ENCODE measurements at regions not wholly inside any gene's neighbourhood (a gene's known extent, or its start where the extent isn't known, plus 50 kb on each side); places are given as distances from the start of the nearest gene placed in this dataset.

DNA sequence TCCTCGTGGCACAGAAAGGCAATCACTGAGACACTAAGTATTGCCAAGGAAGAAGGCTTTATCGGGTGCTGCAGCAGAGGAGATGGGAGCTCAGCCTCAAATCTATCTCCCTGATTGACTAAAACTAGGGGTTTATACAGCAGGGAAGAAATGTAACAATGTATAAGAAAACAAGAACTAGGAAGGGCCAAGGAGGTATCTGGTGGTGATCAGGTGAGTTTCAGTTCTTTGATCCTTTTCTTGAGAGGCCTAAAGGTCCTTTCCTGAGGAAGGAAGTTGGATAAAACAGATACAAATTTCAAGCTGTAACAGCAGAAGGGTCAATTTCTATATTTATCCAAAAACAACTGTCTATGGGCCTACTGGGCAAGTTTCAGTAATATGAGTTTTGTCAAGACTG is 212.4 kb downstream of the COPRS start:
- no peak for TF ChIP-seq EZH2 (IDR thresholded peaks at IDR 0.05; ENCODE audit: borderline replicate concordance, insufficient read depth, low read depth, low read length, poor library complexity, severe bottlenecking)
- H3K9ac ChIP-seq (ENCODE audit: low read length): no peak overlapping the region
- POLR2A ChIA-PET: no interaction called here
- H3K4me2 ChIP-seq (replicated peaks; ENCODE audit: low read depth, low read length, poor library complexity, severe bottlenecking): no peak overlapping the region
- no peak overlapping the region for H3K4me3 ChIP-seq (ENCODE audit: control extremely low read depth in 1 of 5, extremely low read depth in 1 of 5, insufficient read depth in 1 of 5, low read depth in 2 of 5, low read length in 4 of 5)
- H3K27me3 ChIP-seq (replicated peaks in 1 of 4; ENCODE audit: control extremely low read depth in 1 of 4, control insufficient read depth in 3 of 4, insufficient read depth in 4 of 4, low read length in 3 of 4): no peaks in the 10 kb centered on the region
- Mint-ChIP-seq H3K27me3 (peaks cover 18% of the 10 kb centered on the region), H3K27ac (no peak overlapping the region), H3K4me3 (no peak overlapping the region), H3K9me3 (ENCODE audit: insufficient read depth) (peaks cover 14% of the 10 kb centered on the region), H3K4me1 (no peaks in the 10 kb centered on the region)
- H3K9me3 ChIP-seq (ENCODE audit: control extremely low read depth in 1 of 3, control insufficient read depth in 2 of 3, insufficient read depth in 1 of 3, low read length in 2 of 3): peaks cover 1 to 12% (median 8%) of the 10 kb centered on the region in 3 donors
- ATAC-seq (ENCODE audit: low read depth): no peak
- H3K79me2 ChIP-seq (ENCODE audit: control insufficient read depth, insufficient read depth, low read length): no peaks in the 10 kb centered on the region
- DNase-seq: no peak
- CTCF ChIA-PET: no interaction called here
- 80% methylated on average over 1 of the region's 2 CpGs for whole genome bisulfite sequencing (ENCODE audit: insufficient coverage)
- intact Hi-C loops (cut with micrococcal nuclease): no loop called here
- no peaks in the 10 kb centered on the region for H3K4me1 ChIP-seq (ENCODE audit: control insufficient read depth in 2 of 2, insufficient read depth in 2 of 2, low read length in 2 of 2)
- no peak overlapping the region for H2AFZ ChIP-seq (ENCODE audit: insufficient read depth, low read depth, low read length, poor library complexity, severe bottlenecking)
- H3K36me3 ChIP-seq (replicated peaks in 1 of 2; ENCODE audit: control extremely low read depth in 1 of 2, control insufficient read depth in 1 of 2, extremely low read depth in 1 of 2, insufficient read depth in 2 of 2, low read length in 1 of 2): no peaks in the 10 kb centered on the region
- H3K27ac ChIP-seq (ENCODE audit: low read length in 2 of 2): no peak overlapping the region
- H4K20me1 ChIP-seq (ENCODE audit: control insufficient read depth, insufficient read depth, low read length, poor library complexity, severe bottlenecking): no peaks in the 10 kb centered on the region

GRCh38 chr17:31645351-31645750 is 213.7 kb downstream of the COPRS start:
- Histone ChIP-seq H2AFZ (ENCODE audit: insufficient read depth, low read depth, low read length, poor library complexity, severe bottlenecking) (no peak overlapping the region), H3K79me2 (ENCODE audit: control insufficient read depth, insufficient read depth, low read length) (no peaks in the 10 kb centered on the region), H3K36me3 (replicated peaks in 1 of 2; ENCODE audit: control extremely low read depth in 1 of 2, control insufficient read depth in 1 of 2, extremely low read depth in 1 of 2, insufficient read depth in 2 of 2, low read length in 1 of 2) (no peaks in the 10 kb centered on the region), H4K20me1 (ENCODE audit: control insufficient read depth, insufficient read depth, low read length, poor library complexity, severe bottlenecking) (no peaks in the 10 kb centered on the region), H3K4me3 (ENCODE audit: control extremely low read depth in 1 of 5, extremely low read depth in 1 of 5, insufficient read depth in 1 of 5, low read depth in 2 of 5, low read length in 4 of 5) (no peak overlapping the region), H3K27ac (ENCODE audit: low read length in 2 of 2) (no peak overlapping the region), H3K9me3 (ENCODE audit: control extremely low read depth in 1 of 3, control insufficient read depth in 2 of 3, insufficient read depth in 1 of 3, low read length in 2 of 3) (peaks cover 1 to 20% (median 8%) of the 10 kb centered on the region in 3 donors), H3K4me1 (ENCODE audit: control insufficient read depth in 2 of 2, insufficient read depth in 2 of 2, low read length in 2 of 2) (no peaks in the 10 kb centered on the region), H3K4me2 (replicated peaks; ENCODE audit: low read depth, low read length, poor library complexity, severe bottlenecking) (no peak overlapping the region), H3K27me3 (replicated peaks in 1 of 4; ENCODE audit: control extremely low read depth in 1 of 4, control insufficient read depth in 3 of 4, insufficient read depth in 4 of 4, low read length in 3 of 4) (no peaks in the 10 kb centered on the region), H3K9ac (ENCODE audit: low read length) (no peak overlapping the region)
- TF ChIP-seq CTCF (IDR thresholded peaks at IDR 0.05) (no peak), EZH2 (IDR thresholded peaks at IDR 0.05; ENCODE audit: borderline replicate concordance, insufficient read depth, low read depth, low read length, poor library complexity, severe bottlenecking) (no peak)
- POLR2A ChIA-PET: interaction anchor here (0.5 kb wide), 1 partner anchor 170 kb away, joined by 8 read pairs; no protein-coding TSS in a partner anchor
- DNase-seq (no peak), ATAC-seq (ENCODE audit: low read depth) (no peak)
- no peak overlapping the region for H3K4me3 Mint-ChIP-seq
- peaks cover 18% of the 10 kb centered on the region for H3K27me3 Mint-ChIP-seq
- WGBS (ENCODE audit: insufficient coverage): 92% methylated on average over 3 of the region's 3 CpGs
- intact Hi-C loops (cut with micrococcal nuclease): no loop called here
- CTCF ChIA-PET: no interaction called here
- no peaks in the 10 kb centered on the region for H3K4me1 Mint-ChIP-seq
- no peak overlapping the region for H3K27ac Mint-ChIP-seq
- H3K9me3 Mint-ChIP-seq (ENCODE audit: insufficient read depth): peaks cover 14% of the 10 kb centered on the region
